Kidney (tissue), 13 donors: ENCODE measurements at regions not wholly inside any gene's neighbourhood (a gene's known extent, or its start where the extent isn't known, plus 50 kb on each side); places are given as distances from the start of the nearest gene placed in this dataset.

ENCODE experiments used
- DNase-seq, 5 donors: peaks; one replicate each; pipeline ENCODE4 v3.0.0-alpha.2; 2013 to 2020
- FAIRE-seq: peaks from 2 replicates; lab custom pipeline; 2012; peaks lifted over from hg19 to GRCh38; lab: Jason Lieb, UNC
- H3K27ac ChIP-seq, 2 donors: one replicate each; pipeline ENCODE4 v1.7.0; 2013; ENCODE audit warnings: low read depth in 2 of 2, low read length in 2 of 2, inconsistent platforms in 1 of 2
- H3K27me3 ChIP-seq: one replicate; pipeline ENCODE4 v1.7.1; 2013; ENCODE audit warnings: low read length, inconsistent platforms; ENCODE audit not compliant: control insufficient read depth, insufficient read depth
- H3K36me3 ChIP-seq, 3 donors: one replicate each; pipeline versions ENCODE4 v1.7.0 to v1.7.1; 2013; ENCODE audit warnings: low read length in 3 of 3, control low read depth in 1 of 3, inconsistent platforms in 1 of 3; ENCODE audit not compliant: insufficient read depth in 3 of 3, control insufficient read depth in 2 of 3
- H3K4me1 ChIP-seq, 3 donors: one replicate each; pipeline versions ENCODE4 v1.7.0 to v1.7.1; 2013; ENCODE audit warnings: low read length in 3 of 3, inconsistent platforms in 1 of 3, low read depth in 1 of 3; ENCODE audit not compliant: control insufficient read depth in 2 of 3, insufficient read depth in 2 of 3
- H3K4me3 ChIP-seq, 3 donors: one replicate each; pipeline versions ENCODE4 v1.7.0 to v1.8.1; 2013; ENCODE audit warnings: low read length in 3 of 3, control low read depth in 1 of 3, inconsistent platforms in 1 of 3
- H3K9ac ChIP-seq, 3 donors: one replicate each; pipeline versions ENCODE4 v1.7.0 to v1.7.1; 2013; ENCODE audit warnings: low read length in 3 of 3, control low read depth in 1 of 3, inconsistent platforms in 1 of 3
- H3K9me3 ChIP-seq, 3 donors: one replicate each; pipeline versions ENCODE4 v1.7.0 to v1.7.1; 2013; ENCODE audit warnings: low read length in 3 of 3, control low read depth in 1 of 3, inconsistent platforms in 1 of 3; ENCODE audit not compliant: control insufficient read depth in 2 of 3, insufficient read depth in 1 of 3
- CTCF ChIP-seq: IDR thresholded peaks from 3 replicates; pipeline ENCODE4 v1.5.1; 2012; ENCODE audit warnings: mild to moderate bottlenecking, moderate library complexity, borderline replicate concordance; ENCODE audit not compliant: insufficient read depth; ENCODE audit errors: extremely low read depth
- intact Hi-C: fragments of 100-400 bp; cut with DNase I; formaldehyde crosslinking; loops from one replicate; pipeline ENCODE4 v1.11.1; 2022
- donor health status: control.
- donor health status: control.
- donor health status: control.
- donor health status: control.
- donor health status: control.
- donor health status: DM: yes; HTN: yes; CAD: no.
- donor health status: Normal renal cell carcinoma (clear cell type).

GRCh38 chr2:8631465-8632005 is 50.3 kb upstream of the ID2 start:
- intact Hi-C loops: no loop called here
- TF ChIP-seq CTCF: no peak
- no peaks in the 10 kb centered on the region for H3K27me3 ChIP-seq
- no peaks in the 10 kb centered on the region for H3K9me3 ChIP-seq
- no peaks in the 10 kb centered on the region for H3K36me3 ChIP-seq
- FAIRE-seq (no peak), DNase-seq (peak in 3 of 5 donors; percentile 41 to 61 (median 58))
- no peak overlapping the region for H3K4me3 ChIP-seq
- no peak overlapping the region for H3K9ac ChIP-seq
- H3K4me1 ChIP-seq: peaks cover 2 to 10% (median 9%) of the 10 kb centered on the region in 3 donors
- no peak overlapping the region for H3K27ac ChIP-seq
